NCI-H524 (cell line): ENCODE measurements at regions not wholly inside any gene's neighbourhood (a gene's known extent, or its start where the extent isn't known, plus 50 kb on each side); places are given as distances from the start of the nearest gene placed in this dataset.

Experiments
- DNase-seq, 2 experiments: peaks; one replicate each; lab custom pipeline; 2025; lab: John Stamatoyannopoulos, UW

DNA sequence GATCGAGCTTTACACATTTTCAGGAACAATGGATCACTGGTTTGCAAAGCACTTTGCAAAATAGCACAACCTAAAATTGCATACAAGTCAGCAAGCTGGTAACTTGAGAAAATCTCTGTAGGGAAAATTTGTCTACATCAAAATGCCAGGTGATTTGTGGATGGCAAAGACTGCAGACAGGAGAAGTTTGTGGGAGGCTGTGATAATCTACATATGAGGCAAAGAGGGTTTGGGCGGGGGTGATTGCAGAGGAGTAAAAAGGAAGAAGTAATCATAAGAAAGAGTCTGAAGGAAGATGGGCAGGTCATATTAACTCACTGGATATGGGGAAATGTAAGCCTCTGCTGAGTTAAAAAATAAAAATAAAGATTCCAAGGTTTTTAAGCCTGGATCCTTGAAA lies 166.3 kb upstream of the STXBP5 start:
- no peak for DNase-seq

GRCh38 chr6:147040121-147040910 lies 163.9 kb upstream of the STXBP5 start:
- DNase-seq, result no peak

DNA sequence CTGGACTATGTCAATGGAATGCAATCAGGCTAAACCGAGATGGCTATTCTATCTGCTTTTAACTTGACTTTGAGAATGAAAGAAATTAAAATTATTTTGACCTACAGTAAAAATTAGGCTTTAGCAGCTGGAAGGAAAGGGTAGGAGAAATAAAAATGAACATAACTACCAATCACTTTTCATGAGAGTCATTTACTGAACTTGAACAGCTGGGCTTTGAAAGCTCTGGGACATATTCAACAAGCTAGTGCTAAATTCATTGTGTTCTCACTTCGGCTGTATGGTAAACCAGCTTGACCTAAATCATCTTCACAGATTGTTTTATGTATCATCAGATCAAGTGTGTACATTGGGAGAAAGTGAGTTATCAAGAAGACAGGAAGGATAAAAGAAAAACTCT lies 161.5 kb upstream of the STXBP5 start:
- no peak for DNase-seq

DNA sequence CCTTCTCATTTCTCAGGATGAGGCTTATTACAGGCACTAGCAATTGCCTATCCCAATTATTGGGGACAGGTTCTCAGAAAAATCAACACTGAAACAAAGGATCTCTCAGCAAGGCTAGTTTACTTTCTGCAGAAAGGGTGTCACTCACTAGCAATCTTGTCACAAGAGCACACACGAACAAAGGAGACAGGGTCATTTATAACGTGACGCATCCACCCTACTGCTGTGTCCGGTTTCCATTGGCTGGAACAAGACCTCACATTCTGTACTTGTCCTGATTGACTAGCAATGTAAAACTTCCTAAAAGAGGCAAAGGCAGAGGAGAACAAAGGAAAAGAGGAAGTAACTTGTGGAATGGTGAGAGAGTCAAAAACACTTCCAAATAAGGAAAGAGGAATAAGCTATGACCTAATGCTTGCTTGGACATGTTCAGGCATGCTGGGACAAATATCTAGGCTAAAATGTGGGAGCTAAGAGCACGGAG lies 160.2 kb upstream of the STXBP5 start:
- DNase-seq, result no peak

- peak; percentile 58 to 81 for DNase-seq
These were observed 157.9 kb upstream of the STXBP5 start for GRCh38 chr6:147046141-147046877.

DNA sequence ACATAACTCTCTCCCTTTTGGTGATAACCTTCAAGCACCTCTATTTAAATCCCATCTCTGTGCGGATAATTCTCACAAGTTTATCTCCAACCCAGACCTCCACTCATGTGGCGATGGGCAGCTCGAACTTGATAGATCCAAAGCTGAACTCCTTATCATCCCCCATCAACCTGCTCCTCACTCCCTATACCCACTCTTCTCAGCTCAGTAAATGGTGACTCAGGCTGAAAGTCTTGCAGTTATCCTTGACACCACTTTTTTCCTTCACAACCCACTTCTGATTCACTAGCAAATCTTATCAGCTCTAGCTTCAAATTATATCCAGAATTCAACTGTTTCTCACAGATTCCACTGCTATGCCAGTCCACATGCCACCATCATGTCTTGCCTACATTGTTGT lies 155.3 kb upstream of the STXBP5 start:
- no peak for DNase-seq

GRCh38 chr6:147053311-147053921 lies 150.8 kb upstream of the STXBP5 start:
- DNase-seq, result peak; percentile 44 to 85

- DNase-seq, result peak; percentile 72 to 93
These were observed 150.1 kb upstream of the STXBP5 start for GRCh38 chr6:147054158-147054557.

DNA sequence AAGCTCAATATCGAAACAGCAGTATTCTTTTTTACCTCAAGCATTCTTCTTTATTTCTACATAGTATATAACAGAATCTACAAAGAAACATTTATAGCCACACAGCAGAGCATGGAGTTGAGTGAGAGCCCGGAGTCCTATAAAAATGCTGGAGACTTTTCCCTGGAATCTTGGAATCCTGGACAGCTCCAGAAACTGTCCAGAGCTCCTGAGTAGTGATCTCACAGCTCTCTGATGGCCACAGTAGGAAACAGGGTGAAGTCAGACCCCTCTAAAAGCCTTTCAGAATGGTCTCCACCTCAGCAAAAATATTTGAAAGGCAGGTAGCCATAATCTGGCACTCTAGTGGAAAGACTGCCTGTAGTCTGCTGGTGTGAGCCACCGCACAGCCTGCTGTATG lies 149.3 kb upstream of the STXBP5 start:
- DNase-seq, result no peak

DNA sequence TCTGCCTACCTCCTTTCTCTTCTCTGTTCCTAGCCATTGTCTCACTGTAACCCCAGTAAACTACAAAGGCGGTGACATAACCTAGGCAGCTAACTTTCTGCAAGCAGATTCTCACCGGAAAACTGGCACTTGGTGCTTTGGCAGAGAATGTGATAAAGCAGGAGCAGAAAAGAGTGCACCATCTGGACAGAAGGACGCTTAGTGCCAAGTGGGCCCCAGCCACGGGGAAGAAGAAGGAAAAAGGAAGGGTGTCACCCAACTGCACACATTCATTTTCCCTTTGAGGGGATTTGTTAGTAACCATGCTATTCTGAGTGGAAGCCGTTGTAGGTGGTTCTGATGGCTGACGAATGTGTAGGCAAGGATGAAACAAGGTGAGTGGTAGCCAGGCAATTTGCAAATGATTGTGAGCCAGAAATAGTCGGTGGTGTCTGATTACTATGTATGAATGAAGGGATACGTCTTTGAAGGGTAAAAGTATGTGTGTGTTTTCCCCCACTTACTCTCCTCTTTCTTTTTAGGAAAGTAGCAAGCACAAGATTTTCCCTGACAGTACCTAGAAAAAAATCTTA lies 148.3 kb upstream of the STXBP5 start:
- peak; percentile 77 to 88 for DNase-seq

- DNase-seq, result no peak
These were observed 147.0 kb upstream of the STXBP5 start for GRCh38 chr6:147057188-147057587.

GRCh38 chr6:147057705-147058342 lies 146.4 kb upstream of the STXBP5 start:
- DNase-seq, result no peak

DNA sequence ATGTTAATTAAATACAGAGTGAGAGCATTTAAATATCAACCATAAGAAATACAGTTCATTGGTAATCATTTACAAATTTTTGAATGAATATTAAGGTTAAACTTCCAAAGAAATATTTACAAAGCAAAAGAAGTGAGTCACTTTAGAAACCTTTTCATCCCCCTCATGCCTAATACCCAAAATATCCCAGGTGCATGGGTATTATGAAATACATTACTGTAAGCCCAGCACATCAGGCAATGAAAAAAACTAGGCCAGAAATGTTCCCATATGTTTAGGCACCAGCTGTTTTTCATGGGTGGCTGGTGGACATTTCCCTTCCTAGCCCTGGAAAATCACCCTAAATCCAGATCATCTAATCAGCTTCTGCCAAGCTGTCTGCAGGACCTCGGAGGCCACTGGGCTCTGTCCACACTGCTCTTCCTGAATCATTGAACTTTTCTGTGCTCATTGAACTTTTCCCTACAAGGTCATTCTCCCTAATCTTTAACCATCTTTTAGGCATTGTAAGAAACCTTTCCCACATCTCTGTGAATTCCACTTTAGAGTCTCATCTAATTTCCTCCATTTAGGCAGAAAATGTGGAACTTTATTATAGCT lies 145.3 kb upstream of the STXBP5 start:
- peak in 1 of 2 experiments; percentile 61 for DNase-seq

- no peak for DNase-seq
These were observed 143.6 kb upstream of the STXBP5 start for GRCh38 chr6:147060636-147061035.

GRCh38 chr6:147061252-147061651 lies 143.0 kb upstream of the STXBP5 start:
- DNase-seq, result no peak

DNA sequence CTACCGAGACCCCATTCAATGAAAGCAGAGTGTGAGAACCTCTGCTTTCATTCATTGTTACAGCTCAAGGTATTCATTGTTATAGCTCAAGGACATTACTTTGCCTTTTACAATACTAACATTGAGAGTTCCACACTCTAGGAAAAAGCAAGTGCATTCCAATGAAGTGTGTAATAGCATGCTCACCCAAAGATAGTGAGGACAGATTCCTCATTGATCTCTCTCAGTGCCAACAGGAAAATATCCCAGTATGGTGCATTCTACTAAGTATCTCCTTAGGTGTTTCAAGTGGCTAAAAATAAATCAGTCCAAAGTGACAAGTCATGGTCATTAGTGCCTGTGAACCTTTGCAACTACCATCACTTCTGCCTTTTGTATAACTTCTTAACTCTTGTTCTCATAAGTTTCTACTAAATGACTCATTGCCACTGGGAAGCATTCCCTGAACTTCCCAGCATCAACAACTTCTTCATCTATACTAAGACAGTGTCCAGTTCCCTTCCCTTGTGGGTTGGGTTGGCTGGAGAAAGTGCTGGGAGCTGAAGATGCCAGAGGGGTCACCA lies 140.7 kb upstream of the STXBP5 start:
- DNase-seq, result no peak

DNA sequence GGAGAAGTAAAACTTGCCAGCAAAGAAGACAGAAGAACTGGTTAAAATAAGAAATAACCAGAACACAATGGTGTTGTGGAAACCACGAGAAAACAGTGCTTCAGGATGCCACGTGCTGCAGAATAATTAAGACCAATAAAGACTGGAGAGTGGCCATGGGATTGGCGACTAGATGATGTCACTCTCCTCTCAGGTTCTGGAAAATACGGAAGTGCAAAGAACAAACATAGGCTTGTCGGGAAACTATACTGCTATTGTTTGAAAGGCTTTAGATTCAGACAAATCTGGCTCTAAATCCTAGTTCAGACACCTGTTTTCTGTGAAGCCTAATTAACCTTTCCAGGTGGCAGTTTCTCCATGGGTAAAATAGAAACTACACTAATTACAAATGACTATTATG lies 138.4 kb upstream of the STXBP5 start:
- DNase-seq, result no peak

GRCh38 chr6:147067184-147067583 lies 137.0 kb upstream of the STXBP5 start:
- no peak for DNase-seq

DNA sequence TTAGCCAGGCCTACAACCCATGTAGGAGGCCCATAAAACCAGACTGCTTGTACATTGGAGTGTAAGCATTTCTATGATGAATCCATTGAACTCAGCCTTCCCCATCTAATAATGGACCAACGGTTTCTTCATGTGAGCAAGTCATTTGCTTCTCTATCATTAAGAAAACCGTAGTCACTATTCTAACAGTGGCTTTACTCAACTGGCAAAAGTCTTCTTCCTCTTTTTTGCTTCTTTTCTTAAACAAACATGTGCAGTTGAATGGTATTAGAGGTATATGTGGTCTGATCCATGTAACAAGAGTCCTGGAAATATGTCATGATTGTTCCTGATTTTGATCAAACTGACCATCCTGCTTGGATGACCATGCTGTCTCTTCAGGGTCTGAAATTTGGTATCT lies 132.4 kb upstream of the STXBP5 start:
- no peak for DNase-seq

DNA sequence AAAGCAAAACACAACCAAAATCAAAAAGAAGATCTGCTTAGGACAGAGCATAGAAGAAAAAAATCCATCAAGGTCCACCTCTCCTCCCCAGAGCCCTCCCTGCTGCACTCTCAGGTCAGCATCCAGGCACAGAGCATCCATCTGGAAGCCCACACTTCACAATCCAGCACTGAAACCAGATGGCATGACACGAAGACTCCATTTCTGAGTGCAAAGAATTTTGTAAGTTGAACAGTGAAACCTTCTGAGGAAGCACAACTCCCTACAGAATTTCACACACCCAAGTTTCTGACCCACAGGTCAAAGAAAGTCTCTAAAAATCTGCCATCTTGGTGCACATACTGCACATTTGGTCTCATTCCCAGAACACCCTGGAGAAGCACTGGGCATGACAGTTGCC lies 128.8 kb upstream of the STXBP5 start:
- DNase-seq, result peak; percentile 27 to 64

- DNase-seq, result peak in 1 of 2 experiments; percentile 58
These were observed 127.0 kb upstream of the STXBP5 start for GRCh38 chr6:147077251-147077650.
